Colonic mucosa (tissue), 4 donors: ENCODE measurements at regions not wholly inside any gene's neighbourhood (a gene's known extent, or its start where the extent isn't known, plus 50 kb on each side); places are given as distances from the start of the nearest gene placed in this dataset.

Source experiments
- DNase-seq: peaks from one replicate; pipeline ENCODE4 v3.0.0-alpha.2; 2020
- H3K27ac ChIP-seq: fragments of 200-600 bp; one replicate; pipeline ENCODE4 v1.8.0; 2021
- H3K27me3 ChIP-seq: fragments of 200-600 bp; one replicate; pipeline ENCODE4 v1.8.0; 2021
- H3K36me3 ChIP-seq: fragments of 200-600 bp; one replicate; pipeline ENCODE4 v1.8.0; 2021
- H3K4me1 ChIP-seq: fragments of 200-600 bp; one replicate; pipeline ENCODE4 v1.8.0; 2021; ENCODE audit warnings: mild to moderate bottlenecking
- H3K4me3 ChIP-seq: fragments of 200-600 bp; one replicate; pipeline ENCODE4 v1.8.0; 2021
- H3K9ac ChIP-seq, 2 donors: one replicate each; pipeline ENCODE4 v1.7.0; 2013; ENCODE audit warnings: control low read depth in 2 of 2, low read depth in 2 of 2, low read length in 2 of 2
- H3K9me3 ChIP-seq: fragments of 200-600 bp; one replicate; pipeline ENCODE4 v1.8.0; 2021
- CTCF ChIP-seq: fragments of 200-600 bp; IDR thresholded peaks from one replicate; pipeline ENCODE4 v1.8.0; 2022; ENCODE audit warnings: antibody characterized with exemption, mild to moderate bottlenecking
- intact Hi-C: fragments of 100-400 bp; cut with DNase I; formaldehyde crosslinking; loops from one replicate; pipeline ENCODE4 v1.14.1; 2022
- donor health status: healthy.
- donor health status: DM: no; HTN: no; CAD: no.
- donor health status: DM: no; HTN: no; CAD: no.

GRCh38 chr4:141458501-141458900 lies 177.9 kb upstream of the IL15 start:
- no peaks in the 10 kb centered on the region for H3K4me1 ChIP-seq
- DNase-seq = no peak

DNA sequence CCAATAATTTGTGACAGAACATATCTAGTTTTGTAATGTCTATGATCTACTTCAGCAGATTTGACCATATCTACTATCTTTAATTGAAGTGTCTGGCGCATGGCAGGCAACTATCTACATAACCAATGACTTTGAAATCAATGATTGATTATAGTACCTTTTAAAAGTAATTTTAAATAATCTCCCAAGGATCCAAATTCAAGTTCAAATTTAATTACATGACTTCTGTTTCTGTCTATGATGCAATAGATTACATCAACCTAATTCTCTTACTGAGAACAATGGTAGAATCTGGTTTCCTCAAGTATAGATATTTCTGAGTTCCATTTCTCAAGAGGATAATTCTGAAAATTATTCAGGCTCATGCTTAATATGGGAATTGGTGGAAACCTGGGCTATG lies 177.4 kb upstream of the IL15 start:
- DNase-seq = no peak
- no peak overlapping the region for H3K9ac ChIP-seq
- intact Hi-C loops = no loop called here
- TF ChIP-seq CTCF = no peak
- H3K4me1 ChIP-seq = no peaks in the 10 kb centered on the region
- H3K36me3 ChIP-seq = no peaks in the 10 kb centered on the region
- no peak overlapping the region for H3K4me3 ChIP-seq
- no peak overlapping the region for H3K27ac ChIP-seq
- H3K27me3 ChIP-seq = no peaks in the 10 kb centered on the region
- H3K9me3 ChIP-seq = no peaks in the 10 kb centered on the region

More at GRCh38 chr4:141458501-141458900, 177.9 kb upstream of the IL15 start:
- no peaks in the 10 kb centered on the region for H3K27me3 ChIP-seq
- H3K4me3 ChIP-seq = no peak overlapping the region
- H3K9me3 ChIP-seq = no peaks in the 10 kb centered on the region
- no peak for TF ChIP-seq CTCF
- H3K27ac ChIP-seq = no peak overlapping the region
- H3K9ac ChIP-seq = no peak overlapping the region
- intact Hi-C loops = no loop called here
- no peaks in the 10 kb centered on the region for H3K36me3 ChIP-seq

GRCh38 chr4:141462361-141462760 lies 174.0 kb upstream of the IL15 start:
- intact Hi-C loops = no loop called here
- Histone ChIP-seq H3K36me3 (no peaks in the 10 kb centered on the region), H3K27ac (no peak overlapping the region), H3K9me3 (no peaks in the 10 kb centered on the region), H3K9ac (no peak overlapping the region), H3K27me3 (no peaks in the 10 kb centered on the region), H3K4me1 (no peaks in the 10 kb centered on the region), H3K4me3 (no peak overlapping the region)
- no peak for DNase-seq
- TF ChIP-seq CTCF = no peak

GRCh38 chr4:141463678-141464077 lies 172.7 kb upstream of the IL15 start:
- Histone ChIP-seq H3K9me3 (no peaks in the 10 kb centered on the region), H3K27me3 (no peaks in the 10 kb centered on the region), H3K36me3 (no peaks in the 10 kb centered on the region), H3K4me1 (no peaks in the 10 kb centered on the region), H3K27ac (no peak overlapping the region), H3K4me3 (no peak overlapping the region), H3K9ac (no peak overlapping the region)
- intact Hi-C loops = no loop called here
- no peak for DNase-seq
- no peak for TF ChIP-seq CTCF

- intact Hi-C loops = no loop called here
- DNase-seq = no peak
- Histone ChIP-seq H3K4me1 (no peaks in the 10 kb centered on the region), H3K36me3 (no peaks in the 10 kb centered on the region), H3K27me3 (no peaks in the 10 kb centered on the region), H3K9ac (no peak overlapping the region), H3K4me3 (no peak overlapping the region), H3K27ac (no peak overlapping the region), H3K9me3 (no peaks in the 10 kb centered on the region)
- TF ChIP-seq CTCF = no peak
Observed at GRCh38 chr4:141464366-141464765, 172.0 kb upstream of the IL15 start.

- intact Hi-C loops = no loop called here
- H3K27ac ChIP-seq = no peak overlapping the region
- H3K9ac ChIP-seq = no peak overlapping the region
- TF ChIP-seq CTCF = no peak
- no peak overlapping the region for H3K4me3 ChIP-seq
- no peaks in the 10 kb centered on the region for H3K9me3 ChIP-seq
- no peak for DNase-seq
- H3K4me1 ChIP-seq = no peaks in the 10 kb centered on the region
- H3K36me3 ChIP-seq = no peaks in the 10 kb centered on the region
- no peaks in the 10 kb centered on the region for H3K27me3 ChIP-seq
Observed at GRCh38 chr4:141465171-141465570, 171.2 kb upstream of the IL15 start.
